Daoy (cell line): ENCODE measurements at regions not wholly inside any gene's neighbourhood (a gene's known extent, or its start where the extent isn't known, plus 50 kb on each side); places are given as distances from the start of the nearest gene placed in this dataset.

Experiments used
- DNase-seq: peaks from one replicate; pipeline ENCODE4 v3.0.0-alpha.2; 2015; ENCODE audit warnings: low read depth

DNA sequence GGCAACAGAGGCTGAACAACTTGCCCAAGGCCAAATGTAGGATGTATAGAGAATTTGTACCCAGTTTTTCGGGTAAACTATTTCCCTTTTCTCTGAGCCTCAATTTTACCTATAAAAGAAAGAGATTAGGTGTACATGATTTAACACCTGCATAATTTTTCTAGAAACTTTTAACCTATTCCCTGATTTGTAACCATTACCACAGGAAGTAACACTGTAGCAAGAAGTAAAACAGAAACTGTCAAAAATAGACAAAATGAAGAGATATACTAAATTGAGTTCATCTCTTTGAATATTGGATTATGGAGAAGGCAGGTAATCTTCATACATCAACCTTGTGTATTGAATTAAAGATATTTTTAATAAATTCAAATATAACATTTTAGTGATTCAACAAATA, 136.2 kb downstream of the ZC3H11B start:
- DNase-seq, result no peak

- DNase-seq, result no peak
Observed at GRCh38 chr1:219476116-219476515, 136.8 kb downstream of the ZC3H11B start.

DNA sequence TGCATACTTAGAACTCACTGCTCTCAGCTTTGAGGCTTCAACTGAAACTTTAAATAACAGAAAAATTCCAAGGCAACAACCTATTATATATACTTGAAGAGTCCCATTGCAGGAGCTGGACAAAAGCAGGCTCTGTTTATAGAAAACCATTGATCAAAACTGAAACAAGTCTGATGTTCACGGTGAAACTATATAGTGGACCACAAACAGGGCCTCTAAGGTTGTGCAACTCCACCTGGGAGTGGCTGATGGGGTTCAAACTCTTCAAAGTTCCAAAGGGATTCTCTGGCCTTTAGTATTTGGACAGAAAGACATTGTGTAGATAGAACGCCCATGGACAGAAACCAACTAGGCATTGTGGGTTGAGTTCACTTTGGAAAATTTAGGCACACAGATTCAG, 140.3 kb downstream of the ZC3H11B start:
- no peak for DNase-seq

DNA sequence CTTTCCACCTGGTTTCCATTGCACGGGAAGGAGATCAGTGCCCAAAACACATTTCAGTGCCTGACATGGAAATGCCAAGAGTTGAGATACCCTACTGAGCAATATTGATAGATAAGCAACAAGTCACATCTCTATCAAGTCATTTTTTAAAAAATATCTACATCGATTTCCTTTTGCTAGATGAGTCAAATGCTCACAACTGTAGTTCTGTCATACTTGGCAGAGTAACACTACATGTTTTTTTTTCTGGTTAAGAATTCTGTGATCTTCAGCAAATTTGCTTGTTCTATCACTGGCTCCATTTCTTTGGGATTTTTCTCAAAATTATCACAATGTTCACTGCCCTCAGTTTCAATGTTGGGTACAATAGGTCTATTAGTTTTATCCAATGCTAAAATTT, 145.4 kb downstream of the ZC3H11B start:
- DNase-seq, result no peak

- DNase-seq, result no peak
Observed at GRCh38 chr1:219466766-219467165, 146.1 kb downstream of the ZC3H11B start.

DNA sequence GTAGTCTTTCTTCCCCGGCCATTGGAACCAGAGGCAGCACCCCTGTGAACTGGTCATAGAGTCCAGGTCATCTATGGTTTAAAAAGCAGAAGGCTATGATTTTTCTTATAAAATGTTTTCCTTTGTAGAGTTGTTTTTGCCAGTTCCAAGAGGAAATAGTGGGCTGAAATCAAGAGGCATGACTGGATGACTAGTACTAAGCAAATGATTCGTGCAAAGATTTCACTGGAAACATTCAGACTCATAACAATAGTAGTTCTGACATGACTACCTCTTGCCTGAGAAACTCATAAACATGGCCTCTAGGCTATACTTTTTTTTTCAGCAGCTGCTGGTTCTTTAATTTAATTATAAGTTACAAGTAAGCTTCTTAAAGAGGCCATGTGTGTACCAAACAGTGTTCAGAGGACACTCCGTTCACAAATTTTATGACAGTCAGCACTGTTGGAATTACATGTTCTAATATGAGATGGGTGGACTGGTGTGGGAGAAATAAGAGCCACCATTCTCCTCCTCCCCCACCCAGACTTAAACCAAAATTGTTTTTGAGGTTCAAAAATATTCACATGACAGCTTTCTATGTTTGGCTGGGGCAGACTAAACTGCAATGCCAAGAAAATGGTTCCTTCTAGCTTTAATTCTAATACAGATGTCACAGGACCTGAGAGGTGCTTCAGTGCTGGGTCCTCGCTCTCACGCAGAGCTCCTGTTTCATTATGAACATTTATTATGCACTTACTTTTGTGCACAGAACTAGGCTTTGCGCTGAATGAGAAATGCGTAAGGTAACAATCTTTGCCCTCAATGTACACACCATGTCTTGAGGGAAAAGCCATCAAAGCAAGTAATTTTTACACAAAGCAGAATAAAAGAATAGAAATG, 147.5 kb downstream of the ZC3H11B start:
- DNase-seq, result no peak

DNA sequence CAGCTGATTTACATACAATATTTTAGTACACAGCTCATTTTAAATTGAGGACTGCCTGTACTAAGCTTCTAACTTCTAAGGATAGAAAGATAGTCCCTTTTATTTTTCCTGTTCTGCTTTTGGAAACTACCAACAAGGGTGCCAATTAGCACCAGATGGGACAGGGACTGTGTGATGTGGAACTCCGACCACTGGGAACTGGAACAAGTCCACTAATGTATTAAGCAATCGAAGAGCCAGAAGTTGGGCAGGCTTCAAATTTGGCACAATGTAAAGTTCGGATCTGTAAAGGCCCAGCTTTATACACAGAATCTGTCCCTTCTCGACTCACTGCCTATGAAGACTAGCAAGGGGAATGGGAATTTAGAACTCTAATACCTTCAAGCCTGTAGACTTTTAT, 149.3 kb downstream of the ZC3H11B start:
- DNase-seq, result no peak

DNA sequence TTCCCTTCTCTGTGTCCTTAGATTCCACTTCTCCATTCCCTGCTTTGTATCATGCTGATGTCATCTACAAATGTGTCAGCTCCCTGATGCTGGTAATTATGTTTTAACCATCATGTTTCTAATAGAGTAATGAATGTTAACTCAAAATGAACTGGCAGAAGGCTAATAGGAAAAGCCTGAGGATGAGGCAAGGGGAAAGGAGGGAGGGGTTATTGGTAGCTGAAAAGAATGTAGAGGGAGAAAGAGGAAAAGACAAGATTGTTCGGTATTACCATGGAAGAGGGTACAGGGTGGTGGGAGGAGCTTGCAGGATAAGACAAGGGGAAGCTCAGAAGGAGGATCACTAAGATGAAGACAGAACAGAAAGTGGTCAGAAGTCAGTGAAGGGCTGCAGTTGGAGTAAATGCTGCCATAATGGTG, 150.9 kb downstream of the ZC3H11B start:
- no peak for DNase-seq

DNA sequence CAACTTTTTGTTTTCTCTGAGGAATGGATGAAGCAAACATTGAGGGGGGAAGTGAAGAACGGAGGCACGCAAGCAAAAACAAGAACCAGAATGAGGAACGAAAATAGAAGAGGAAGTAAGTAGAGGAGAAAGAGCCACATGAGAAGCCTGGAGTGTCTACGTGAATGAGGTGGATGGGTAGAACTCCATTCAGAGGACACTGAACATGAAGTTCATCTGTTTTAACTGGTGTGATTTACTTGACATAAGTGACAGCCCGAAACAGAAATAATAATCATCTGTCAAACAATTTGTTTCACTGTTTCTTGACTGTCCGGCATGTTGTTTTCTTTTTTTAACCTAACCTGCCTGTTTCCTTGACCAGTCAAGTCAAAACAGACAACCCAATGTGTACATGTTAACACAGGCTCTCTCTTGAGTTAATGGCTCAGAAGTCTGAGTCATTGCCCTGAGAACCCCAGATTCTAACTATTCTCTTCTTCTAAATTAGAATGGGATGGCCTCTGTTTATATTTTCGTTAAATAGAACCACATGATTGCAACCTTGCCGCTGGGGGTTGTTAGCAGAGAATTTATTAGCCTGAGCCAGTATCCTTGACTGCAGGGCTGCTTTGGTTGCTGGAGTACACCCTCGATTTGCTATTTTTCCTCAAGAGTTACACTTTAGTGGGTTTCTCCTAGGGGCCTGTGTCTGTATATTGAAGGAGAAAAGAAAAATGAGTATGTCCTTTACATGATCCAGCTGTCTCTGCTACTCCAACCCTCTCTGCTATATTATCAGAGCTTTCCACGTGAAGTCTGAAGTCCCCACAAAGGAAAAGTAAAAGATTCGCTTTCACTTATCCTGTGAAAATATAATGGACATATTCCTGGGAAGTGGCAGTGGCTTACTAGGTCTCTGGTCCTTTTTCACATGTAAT, 151.7 kb downstream of the ZC3H11B start:
- no peak for DNase-seq

GRCh38 chr1:219460081-219460895, 152.6 kb downstream of the ZC3H11B start:
- no peak for DNase-seq

DNA sequence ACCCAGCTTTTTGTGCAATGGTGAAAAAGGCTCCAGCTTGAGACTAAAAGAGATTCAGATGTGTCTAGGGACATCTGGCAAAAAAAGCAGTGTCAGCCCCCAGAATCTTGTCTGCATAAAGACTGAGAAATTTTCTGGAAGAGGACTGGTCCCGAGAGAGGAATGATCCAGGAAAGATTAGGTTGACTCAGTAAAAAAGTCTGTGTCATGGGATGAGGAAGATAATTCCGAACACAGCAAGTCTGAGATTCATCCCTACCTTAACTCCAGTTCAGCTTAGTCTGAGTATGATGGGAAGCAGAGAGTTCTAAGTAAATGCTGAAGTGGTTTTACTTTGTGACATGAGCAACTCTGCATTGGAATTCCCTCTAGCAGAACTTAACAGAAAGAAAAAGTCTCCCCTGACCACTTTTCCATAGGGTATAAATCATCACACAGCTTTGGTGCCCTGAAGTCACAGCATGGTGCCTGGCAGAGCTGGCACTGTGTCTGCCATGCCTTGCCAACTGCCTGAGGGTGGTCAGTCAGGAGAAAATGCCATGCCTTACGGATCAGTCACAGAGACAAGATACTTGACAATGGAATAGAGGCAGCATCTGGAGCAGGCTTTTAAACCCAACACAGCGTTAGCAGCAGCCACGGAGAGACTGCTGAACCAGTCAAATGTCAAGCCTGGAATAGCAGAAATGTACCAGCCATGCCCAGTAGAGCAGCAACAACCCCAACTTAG, 153.4 kb downstream of the ZC3H11B start:
- DNase-seq, result no peak

- no peak for DNase-seq
Observed at GRCh38 chr1:219446288-219446687, 166.6 kb downstream of the ZC3H11B start.

GRCh38 chr1:219445864-219446263, 167.0 kb downstream of the ZC3H11B start:
- no peak for DNase-seq

DNA sequence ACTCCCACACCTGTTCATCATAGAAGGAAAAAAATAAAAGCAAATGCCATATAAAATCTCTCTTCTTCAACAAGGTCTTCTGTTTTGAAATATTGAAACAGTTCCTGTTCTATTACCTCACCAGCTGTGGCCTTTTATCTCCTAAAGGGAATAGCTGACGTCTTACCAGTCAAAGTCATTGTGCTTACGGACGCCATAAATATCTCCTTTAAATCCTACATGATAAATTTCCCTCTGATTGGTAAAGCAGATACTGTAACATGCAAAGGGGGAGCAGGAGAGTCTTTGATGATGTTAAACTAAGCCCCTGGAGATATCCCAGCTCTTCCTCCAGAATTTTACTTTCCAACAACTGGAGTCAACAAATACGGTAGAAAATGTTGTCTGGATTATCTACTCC, 168.4 kb downstream of the ZC3H11B start:
- DNase-seq, result no peak

DNA sequence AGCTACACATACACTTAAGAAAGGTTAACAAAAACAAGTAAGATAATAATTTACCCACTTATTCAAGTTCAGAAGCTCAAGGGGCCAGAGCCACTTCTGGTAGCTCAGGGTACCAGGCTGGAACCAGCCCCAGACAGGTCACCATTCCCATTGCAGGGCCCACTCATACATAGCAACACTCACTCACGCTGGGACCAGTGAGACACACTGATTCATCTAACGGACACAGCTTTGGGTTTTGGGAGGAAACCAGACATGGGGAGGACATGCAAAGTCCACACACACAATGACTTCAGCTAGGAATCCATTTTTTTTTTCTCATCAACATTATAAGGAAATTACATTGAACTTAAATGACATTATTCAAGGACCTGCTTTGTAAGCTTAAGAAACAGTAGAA, 169.1 kb downstream of the ZC3H11B start:
- DNase-seq, result peak; percentile 61

- peak; percentile 61 for DNase-seq
Observed at GRCh38 chr1:219442611-219443061, 170.3 kb downstream of the ZC3H11B start.

DNA sequence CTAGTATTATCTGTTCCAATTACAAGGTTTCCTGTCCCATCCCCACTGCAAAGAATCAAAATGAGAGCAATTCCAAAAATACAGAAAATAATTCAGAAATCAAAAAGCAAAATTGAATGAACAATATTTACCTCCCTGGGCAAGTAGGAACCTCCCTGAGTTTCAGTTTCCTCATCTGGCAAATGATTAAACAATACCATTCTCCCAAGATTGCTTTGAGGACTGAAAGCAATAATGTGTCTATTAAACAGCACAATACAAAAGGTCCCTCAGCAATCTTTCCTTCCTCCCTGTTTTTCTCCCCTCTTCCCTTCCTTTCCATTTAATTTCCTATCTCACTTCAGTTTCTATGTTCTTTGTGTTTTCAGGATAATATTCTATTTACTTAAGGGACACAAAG, 171.0 kb downstream of the ZC3H11B start:
- DNase-seq, result no peak

DNA sequence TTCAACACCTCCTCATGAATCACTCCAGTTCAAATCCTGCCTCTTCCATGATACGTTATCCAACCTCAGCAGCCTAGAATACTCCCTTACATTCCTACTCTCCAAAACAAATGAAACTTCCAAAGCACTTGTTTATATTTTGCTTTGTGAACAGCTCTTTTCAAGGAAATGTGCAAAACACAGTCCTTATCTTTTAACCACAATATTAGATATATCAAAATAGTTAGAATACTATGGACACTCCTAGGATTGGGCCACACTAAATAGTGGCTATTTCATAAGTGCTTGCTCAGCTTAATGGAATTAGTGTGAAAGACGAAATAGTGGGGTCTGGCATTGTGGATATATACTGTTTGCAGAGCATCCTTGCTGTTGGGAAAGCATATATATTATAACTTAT, 173.5 kb downstream of the ZC3H11B start:
- DNase-seq, result no peak

DNA sequence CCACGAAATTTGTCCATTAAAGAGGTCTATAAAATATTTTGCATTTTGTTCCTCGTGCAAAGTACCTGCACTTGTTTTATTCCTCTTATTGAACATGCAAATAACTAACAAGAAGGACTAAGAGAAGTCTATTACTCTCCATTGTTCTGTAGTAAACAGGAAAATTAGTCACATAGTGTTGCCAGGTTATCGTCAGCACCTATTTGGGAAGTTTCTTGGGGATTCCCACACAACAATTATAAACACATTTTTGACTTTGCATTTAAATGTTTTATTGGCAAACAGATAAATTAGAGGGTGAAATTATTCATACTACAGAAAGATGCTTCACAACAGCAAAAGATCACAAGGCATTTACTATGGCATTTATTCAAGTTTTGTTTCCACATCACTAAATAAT, 174.5 kb downstream of the ZC3H11B start:
- DNase-seq, result no peak

GRCh38 chr1:219434923-219435297, 178.0 kb downstream of the ZC3H11B start:
- DNase-seq, result no peak

GRCh38 chr1:219434285-219434922, 178.5 kb downstream of the ZC3H11B start:
- DNase-seq, result no peak
